A549 (cell line): ENCODE measurements at regions not wholly inside any gene's neighbourhood (a gene's known extent, or its start where the extent isn't known, plus 50 kb on each side); places are given as distances from the start of the nearest gene placed in this dataset.

Experiments
- ATAC-seq, 2 experiments: fragments of 200-7000 bp in 1 of 2; fragments of >200 bp in 1 of 2; cut with Nextera tagmentation in 1 of 2; cut with Tn5 transposase in 1 of 2; 3 replicates each; pipeline versions ENCODE4 v1.8.0 to v1.9.1; 2018 to 2020; ENCODE audit warnings: mild to moderate bottlenecking in 1 of 2, moderate library complexity in 1 of 2
- CTCF ChIA-PET: fragments of 300-600 bp; sonication (Branson Sonifier 250); formaldehyde crosslinking; extraction: SDS; loops from one replicate; lab custom pipeline; 2021; ENCODE audit warnings: antibody characterized with exemption, inconsistent platforms; lab: Yijun Ruan, JAX
- POLR2A ChIA-PET: fragments of 350-600 bp; formaldehyde crosslinking; extraction: SDS; loops from one replicate; lab custom pipeline; 2021; ENCODE audit warnings: antibody characterized with exemption, inconsistent platforms; lab: Yijun Ruan, JAX
- DNase-seq, 2 experiments: peaks; one replicate each; pipeline versions ENCODE4 v3.0.0 to v3.0.0-alpha.2; 2011 to 2016; ENCODE audit warnings: low read depth in 1 of 2, low spot score in 1 of 2
- FAIRE-seq: peaks from 2 replicates; lab custom pipeline; 2011; peaks lifted over from hg19 to GRCh38; lab: Jason Lieb, UNC
- H3K27ac ChIP-seq, 2 experiments: fragments of >200 bp; sonication (Bioruptor Twin); formaldehyde crosslinking; 3 replicates each; pipeline ENCODE4 v1.5.1; 2016 to 2017
- H3K4me1 ChIP-seq: fragments of >200 bp; sonication (Bioruptor Twin); formaldehyde crosslinking; 3 replicates; pipeline ENCODE4 v1.6.1; 2016
- H3K4me2 ChIP-seq: fragments of >200 bp; sonication (Bioruptor Twin); formaldehyde crosslinking; 3 replicates; pipeline ENCODE4 v1.6.1; 2016
- H3K4me3 ChIP-seq: fragments of >200 bp; sonication (Bioruptor Twin); formaldehyde crosslinking; 3 replicates; pipeline ENCODE4 v1.5.1; 2016
- H3K9me3 ChIP-seq: fragments of >200 bp; sonication (Bioruptor Twin); formaldehyde crosslinking; 3 replicates; pipeline ENCODE4 v1.6.1; 2016
- CBX8 ChIP-seq: fragments of 200-600 bp; sonication (generic); IDR thresholded peaks from 2 replicates; pipeline ENCODE4 v1.6.1; 2016
- CHD2 ChIP-seq: fragments of 150-350 bp; IDR thresholded peaks from 2 replicates; pipeline ENCODE4 v1.6.1; 2014; ENCODE audit warnings: low read length; ENCODE audit not compliant: partially characterized antibody
- CHD4 ChIP-seq: fragments of 200-600 bp; sonication (generic); IDR thresholded peaks from 2 replicates; pipeline ENCODE4 v1.6.1; 2016; ENCODE audit warnings: antibody characterized with exemption, mild to moderate bottlenecking, borderline replicate concordance
- CTCF ChIP-seq: fragments of >200 bp; sonication (Bioruptor Twin); formaldehyde crosslinking; IDR thresholded peaks from 3 replicates; pipeline ENCODE4 v1.5.1; 2016
- EP300 ChIP-seq, 2 experiments: fragments of >200 bp; sonication (Bioruptor Twin); formaldehyde crosslinking; IDR thresholded peaks; 2 replicates in 1 of 2; 3 replicates in 1 of 2; pipeline ENCODE4 v1.6.1; 2016 to 2017
- HEYL ChIP-seq: fragments of 250-450 bp; sonication (Bioruptor Pico); IDR thresholded peaks from 2 replicates; pipeline ENCODE4 v1.8.0; 2021; ENCODE audit warnings: mild to moderate bottlenecking, moderate library complexity
- MAX ChIP-seq: IDR thresholded peaks from 2 replicates; pipeline ENCODE4 v1.6.1; 2012
- NPAS2 ChIP-seq: fragments of 250-450 bp; sonication (Bioruptor Pico); IDR thresholded peaks from 2 replicates; pipeline ENCODE4 v1.8.0; 2022; ENCODE audit warnings: mild to moderate bottlenecking, moderate library complexity, borderline replicate concordance
- PBX3 ChIP-seq: IDR thresholded peaks from 2 replicates; pipeline ENCODE4 v1.6.1; 2012
- POLR2AphosphoS2 ChIP-seq: conservative IDR thresholded peaks from 2 replicates; pipeline ENCODE4 v1.6.1; 2012; ENCODE audit warnings: low read length, improper control_type of control experiment, inconsistent platforms
- RAD21 ChIP-seq, 2 experiments: fragments of >200 bp in 1 of 2; sonication (Bioruptor Twin) in 1 of 2; formaldehyde crosslinking in 1 of 2; IDR thresholded peaks in 1 of 2; conservative IDR thresholded peaks in 1 of 2; 2 replicates in 1 of 2; 3 replicates in 1 of 2; pipeline ENCODE4 v1.6.1; 2012 to 2018; ENCODE audit warnings: inconsistent platforms in 1 of 2
- RFX5 ChIP-seq: fragments of 450-650 bp; IDR thresholded peaks from 2 replicates; pipeline ENCODE4 v1.7.1; 2014; ENCODE audit warnings: antibody characterized with exemption, mild to moderate bottlenecking, moderate library complexity
- RNF2 ChIP-seq: fragments of 200-600 bp; sonication (generic); IDR thresholded peaks from 2 replicates; pipeline ENCODE4 v1.6.1; 2016; ENCODE audit warnings: low read depth, mild to moderate bottlenecking, antibody characterized with exemption, moderate library complexity, borderline replicate concordance
- SREBF2 ChIP-seq: fragments of 450-650 bp; IDR thresholded peaks from 2 replicates; pipeline ENCODE4 v1.6.1; 2014; ENCODE audit warnings: mild to moderate bottlenecking, moderate library complexity
- USF2 ChIP-seq: fragments of 450-650 bp; IDR thresholded peaks from 2 replicates; pipeline ENCODE4 v1.6.1; 2014; ENCODE audit warnings: antibody characterized with exemption
- ZC3H11A ChIP-seq: fragments of 450-650 bp; IDR thresholded peaks from 2 replicates; pipeline ENCODE4 v1.6.1; 2014; ENCODE audit warnings: antibody characterized with exemption, mild to moderate bottlenecking
- ZFP36 ChIP-seq: fragments of 450-650 bp; IDR thresholded peaks from 2 replicates; pipeline ENCODE4 v1.6.1; 2014; ENCODE audit warnings: borderline replicate concordance; ENCODE audit not compliant: partially characterized antibody
- WGBS: methylation state at CpG from one replicate; pipeline ENCODE4 v1.1.6; 2017; ENCODE audit errors: missing lambda C conversion rate; 5-methylcytosine and 5-hydroxymethylcytosine counted together

- no peak for TF ChIP-seq HEYL (CRISPR knock-in tag)
- TF ChIP-seq ZFP36 = no peak
- TF ChIP-seq USF2 = no peak
- TF ChIP-seq RNF2 = no peak
- no peak for TF ChIP-seq CHD2
- no peak for TF ChIP-seq EP300 (IDR thresholded peaks at IDR 0.05)
- TF ChIP-seq CBX8 = no peak
- TF ChIP-seq RFX5 = no peak
- TF ChIP-seq CHD4 = no peak
- no peak for TF ChIP-seq SREBF2
- no peak for TF ChIP-seq POLR2AphosphoS2
- no peak for TF ChIP-seq PBX3
- no peak for TF ChIP-seq ZC3H11A
- TF ChIP-seq, all 56 proteins: peak for 0
- Histone ChIP-seq H3K9me3 (no peaks in the 10 kb centered on the region), H3K27ac (no peak overlapping the region), H3K4me1 (no peaks in the 10 kb centered on the region), H3K4me2 (no peak overlapping the region), H3K4me3 (no peak overlapping the region)
- POLR2A ChIA-PET = no interaction called here
- CTCF ChIA-PET = no interaction called here
- FAIRE-seq (no peak), DNase-seq (no peak), ATAC-seq (no peak)
- 35% methylated on average over 4 of the region's 4 CpGs for WGBS
Observed at GRCh38 chrX:17932781-17933180, 71.7 kb upstream of the RAI2 start.

GRCh38 chrX:17931855-17932254 is 70.8 kb upstream of the RAI2 start:
- 40% methylated on average over 7 of the region's 7 CpGs for WGBS
- H3K4me3 ChIP-seq = no peak overlapping the region
- H3K4me2 ChIP-seq = no peak overlapping the region
- POLR2A ChIA-PET = no interaction called here
- no peak overlapping the region for H3K27ac ChIP-seq
- H3K4me1 ChIP-seq = no peaks in the 10 kb centered on the region
- FAIRE-seq = no peak
- no peak for TF ChIP-seq MAX
- no peak for TF ChIP-seq RFX5
- TF ChIP-seq, all 56 proteins: peak for 0
- H3K9me3 ChIP-seq = no peaks in the 10 kb centered on the region
- CTCF ChIA-PET = interaction anchor here (0.8 to 1.2 kb wide), 3 partner anchors 11 to 14 kb away, joined by 3 to 5 read pairs (median 4); no protein-coding TSS in a partner anchor
- no peak for ATAC-seq
- DNase-seq = no peak

- POLR2A ChIA-PET = no interaction called here
- no peak overlapping the region for H3K4me3 ChIP-seq
- WGBS = 2% methylated on average over 4 of the region's 4 CpGs
Observed at GRCh38 chrX:17930850-17931249, 69.8 kb upstream of the RAI2 start.

More at GRCh38 chrX:17930850-17931249, 69.8 kb upstream of the RAI2 start:
- no peak overlapping the region for H3K27ac ChIP-seq
- FAIRE-seq (no peak), ATAC-seq (peak in 1 of 2 experiments; percentile 31; a peak in 1 of 6 replicates), DNase-seq (peak in 1 of 2 experiments; percentile 3)
- CTCF ChIA-PET = interaction anchor here (0.5 to 1.2 kb wide), 4 partner anchors 12 to 271 kb away, joined by 3 to 5 read pairs (median 4); no protein-coding TSS in a partner anchor
- TF ChIP-seq CTCF = 0 out of 3 replicates have a peak, but pooled peaks have one; percentile 10
- TF ChIP-seq NPAS2 (CRISPR knock-in tag) = no peak
- TF ChIP-seq RAD21 (conservative IDR thresholded peaks at IDR 0.05 in 1 of 2, IDR thresholded peaks at IDR 0.05 in 1 of 2) = peak in 1 of 2 experiments; percentile 35; a peak in 2 of 5 replicates
- no peaks in the 10 kb centered on the region for H3K4me1 ChIP-seq
- H3K4me2 ChIP-seq = no peak overlapping the region
- H3K9me3 ChIP-seq = no peaks in the 10 kb centered on the region
